ENCODE measurements at regions not wholly inside any gene's neighbourhood (a gene's known extent, or its start where the extent isn't known, plus 50 kb on each side); places are given as distances from the start of the nearest gene placed in this dataset.

GRCh38 chr3:95312650-95313049, 1249.8 kb downstream of the NSUN3 start:
- TF ChIP-seq MAX (IDR thresholded peaks at IDR 0.05; ENCODE audit: low read depth, low read length), result no peak
- no peak for TF ChIP-seq CTCF (IDR thresholded peaks at IDR 0.05; ENCODE audit: low read depth, low read length)
- TF ChIP-seq POLR2A (IDR thresholded peaks at IDR 0.05; ENCODE audit: extremely low read depth, insufficient read length), result no peak
